GM23338 (cell line): ENCODE measurements at regions not wholly inside any gene's neighbourhood (a gene's known extent, or its start where the extent isn't known, plus 50 kb on each side); places are given as distances from the start of the nearest gene placed in this dataset.

Experiments used
- ATAC-seq: fragments of 200-7000 bp; cut with Tn5 transposase; 3 replicates; pipeline ENCODE4 v1.9.1; 2020
- DNase-seq: peaks from one replicate; pipeline ENCODE4 v3.0.0-alpha.2; 2015; ENCODE audit warnings: low spot score
- H2AFZ ChIP-seq: fragments of 200-600 bp; sonication (generic); 2 replicates; pipeline ENCODE4 v1.8.0; 2016; ENCODE audit warnings: antibody characterized with exemption, mild to moderate bottlenecking, moderate library complexity
- H3F3A ChIP-seq: fragments of 200-600 bp; sonication (generic); replicated peaks from 2 replicates; pipeline ENCODE4 v1.8.0; 2017; ENCODE audit warnings: antibody characterized with exemption, mixed run types, low read depth
- H3K27ac ChIP-seq: fragments of 200-600 bp; sonication (generic); 2 replicates; pipeline ENCODE4 v1.6.1; 2016; ENCODE audit warnings: low read depth
- H3K27me3 ChIP-seq: fragments of 200-600 bp; sonication (generic); 2 replicates; pipeline ENCODE4 v1.8.0; 2016; ENCODE audit warnings: mild to moderate bottlenecking, mixed run types, moderate library complexity; ENCODE audit not compliant: insufficient read depth
- H3K36me3 ChIP-seq: fragments of 200-600 bp; sonication (generic); 2 replicates; pipeline ENCODE4 v1.8.0; 2016; ENCODE audit warnings: mild to moderate bottlenecking; ENCODE audit not compliant: insufficient read depth
- H3K4me1 ChIP-seq: fragments of 200-600 bp; sonication (generic); 2 replicates; pipeline ENCODE4 v1.8.0; 2016; ENCODE audit warnings: mild to moderate bottlenecking, moderate library complexity; ENCODE audit not compliant: insufficient read depth
- H3K4me2 ChIP-seq: fragments of 200-600 bp; sonication (generic); 2 replicates; pipeline ENCODE4 v1.7.1; 2017; ENCODE audit warnings: mixed run types
- H3K4me3 ChIP-seq: fragments of 200-600 bp; sonication (generic); 2 replicates; pipeline ENCODE4 v1.6.1; 2016; ENCODE audit warnings: mixed run types
- H3K79me2 ChIP-seq: fragments of 200-600 bp; sonication (generic); replicated peaks from 2 replicates; pipeline ENCODE4 v1.8.0; 2017; ENCODE audit warnings: mild to moderate bottlenecking; ENCODE audit not compliant: insufficient read depth
- H3K9me2 ChIP-seq: fragments of 200-600 bp; sonication (generic); 2 replicates; pipeline ENCODE4 v1.8.0; 2017; ENCODE audit not compliant: insufficient read depth
- H4K20me1 ChIP-seq: fragments of 200-600 bp; sonication (generic); replicated peaks from 2 replicates; pipeline ENCODE4 v1.8.0; 2017; ENCODE audit warnings: mild to moderate bottlenecking; ENCODE audit not compliant: insufficient read depth
- H3K27ac Mint-ChIP-seq: 2 replicates; pipeline ENCODE4 v1.8.0; 2020; ENCODE audit warnings: inconsistent platforms, mild to moderate bottlenecking, moderate library complexity, mixed read lengths
- H3K27me3 Mint-ChIP-seq: 3 replicates; pipeline ENCODE4 v1.8.0; 2022; ENCODE audit warnings: low read depth, mild to moderate bottlenecking, moderate library complexity, mixed read lengths, inconsistent platforms; ENCODE audit not compliant: insufficient read depth, poor library complexity
- H3K36me3 Mint-ChIP-seq: 3 replicates; pipeline ENCODE4 v1.8.0; 2021; ENCODE audit warnings: low read depth, mild to moderate bottlenecking, inconsistent platforms, moderate library complexity, mixed read lengths
- H3K4me1 Mint-ChIP-seq: 3 replicates; pipeline ENCODE4 v1.8.0; 2020; ENCODE audit warnings: mild to moderate bottlenecking, inconsistent platforms, mixed read lengths
- H3K4me3 Mint-ChIP-seq: 3 replicates; pipeline ENCODE4 v1.8.0; 2021; ENCODE audit warnings: moderate library complexity, mild to moderate bottlenecking, inconsistent platforms, mixed read lengths
- H3K9me3 Mint-ChIP-seq: 3 replicates; pipeline ENCODE4 v1.8.0; 2020; ENCODE audit warnings: moderate library complexity, mild to moderate bottlenecking, inconsistent platforms, mixed read lengths
- CREB1 ChIP-seq: fragments of 250-450 bp; sonication (Bioruptor Pico); IDR thresholded peaks from 2 replicates; pipeline ENCODE4 v1.5.0; 2020; ENCODE audit warnings: low read depth, mild to moderate bottlenecking, moderate library complexity
- CTCF ChIP-seq, 2 experiments: fragments of 200-600 bp in 1 of 2; sonication (generic) in 1 of 2; conservative IDR thresholded peaks; 2 replicates each; pipeline versions ENCODE4 v1.5.1 to v1.6.1; 2016 to 2017; ENCODE audit warnings: antibody characterized with exemption in 2 of 2, low read depth in 2 of 2, mild to moderate bottlenecking in 2 of 2, moderate library complexity in 1 of 2
- ETS1 ChIP-seq: IDR thresholded peaks from 2 replicates; pipeline ENCODE4 v1.6.1; 2016; ENCODE audit warnings: antibody characterized with exemption
- EZH2 ChIP-seq: fragments of 200-600 bp; sonication (generic); IDR thresholded peaks from one replicate; pipeline ENCODE4 v1.8.0; 2017; ENCODE audit warnings: antibody characterized with exemption, mild to moderate bottlenecking, low read depth; ENCODE audit not compliant: unreplicated experiment
- EZH2phosphoT487 ChIP-seq: fragments of 200-600 bp; sonication (generic); IDR thresholded peaks from one replicate; pipeline ENCODE4 v1.8.1; 2018; ENCODE audit warnings: antibody characterized with exemption; ENCODE audit not compliant: unreplicated experiment
- JUNB ChIP-seq: IDR thresholded peaks from one replicate; pipeline ENCODE4 v1.6.1; 2016; ENCODE audit warnings: antibody characterized with exemption; ENCODE audit not compliant: unreplicated experiment
- NANOG ChIP-seq: IDR thresholded peaks from 2 replicates; pipeline ENCODE4 v1.6.1; 2016; ENCODE audit warnings: antibody characterized with exemption, borderline replicate concordance
- REST ChIP-seq: IDR thresholded peaks from one replicate; pipeline ENCODE4 v1.6.1; 2018; ENCODE audit warnings: antibody characterized with exemption; ENCODE audit not compliant: unreplicated experiment
- STAT1 ChIP-seq: IDR thresholded peaks from one replicate; pipeline ENCODE4 v1.6.1; 2016; ENCODE audit warnings: antibody characterized with exemption; ENCODE audit not compliant: unreplicated experiment
- ZNF331 ChIP-seq: fragments of 250-450 bp; sonication (Bioruptor Pico); IDR thresholded peaks from 2 replicates; pipeline ENCODE4 v1.5.0; 2020; ENCODE audit warnings: low read depth, mild to moderate bottlenecking, moderate library complexity
- ZNF462 ChIP-seq: fragments of 250-450 bp; sonication (Bioruptor Pico); IDR thresholded peaks from 2 replicates; pipeline ENCODE4 v1.5.0; 2020; ENCODE audit warnings: mild to moderate bottlenecking, moderate library complexity

- TF ChIP-seq STAT1 (no peak), EZH2phosphoT487 (no peak), EZH2 (no peak), JUNB (no peak), ETS1 (no peak), REST (no peak)
Observed at GRCh38 chr1:67886076-67886475, 52.8 kb upstream of the GNG12 start (continued).

GRCh38 chr1:67883069-67883468, 49.8 kb upstream of the GNG12 start:
- peaks cover 2% of the 10 kb centered on the region for H3K27me3 Mint-ChIP-seq
- Histone ChIP-seq H3K27me3 (no peaks in the 10 kb centered on the region), H4K20me1 (no peaks in the 10 kb centered on the region), H3K4me1 (peaks cover 4% of the 10 kb centered on the region), H3K9me2 (no peaks in the 10 kb centered on the region), H3K4me2 (no peak overlapping the region), H3K36me3 (no peaks in the 10 kb centered on the region), H3K4me3 (no peak overlapping the region), H3K79me2 (no peaks in the 10 kb centered on the region), H3F3A (no peaks in the 10 kb centered on the region), H2AFZ (no peak overlapping the region), H3K27ac (no peak overlapping the region)
- no peaks in the 10 kb centered on the region for H3K9me3 Mint-ChIP-seq
- no peaks in the 10 kb centered on the region for H3K36me3 Mint-ChIP-seq
- H3K4me3 Mint-ChIP-seq: no peak overlapping the region
- DNase-seq (no peak), ATAC-seq (no peak)
- peaks cover 1% of the 10 kb centered on the region; the same call in 2 of the 3 replicates for H3K4me1 Mint-ChIP-seq
- H3K27ac Mint-ChIP-seq: no peak overlapping the region
- TF ChIP-seq STAT1: no peak
- no peak for TF ChIP-seq JUNB
- no peak for TF ChIP-seq CTCF (conservative IDR thresholded peaks at IDR 0.05; ENCODE audit: low read depth in 2 of 2)
- TF ChIP-seq ZNF331 (CRISPR knock-in tag): no peak
- no peak for TF ChIP-seq ZNF462 (CRISPR knock-in tag)
- no peak for TF ChIP-seq EZH2phosphoT487
- TF ChIP-seq NANOG: no peak
- no peak for TF ChIP-seq CREB1 (CRISPR knock-in tag)
- TF ChIP-seq EZH2: no peak
